Progenitor cell of endocrine pancreas (in vitro differentiated cells): ENCODE measurements at regions not wholly inside any gene's neighbourhood (a gene's known extent, or its start where the extent isn't known, plus 50 kb on each side); places are given as distances from the start of the nearest gene placed in this dataset.

Source experiments
- DNase-seq: peaks from one replicate; pipeline ENCODE4 v3.0.0; 2021; ENCODE audit warnings: low spot score; ENCODE audit not compliant: unreplicated experiment
- H3K27ac Mint-ChIP-seq: 2 replicates; pipeline ENCODE4 v1.8.0; 2021; ENCODE audit warnings: mild to moderate bottlenecking, moderate library complexity, mixed read lengths
- H3K27me3 Mint-ChIP-seq: 2 replicates; pipeline ENCODE4 v1.8.0; 2021; ENCODE audit warnings: mixed read lengths
- H3K36me3 Mint-ChIP-seq: 2 replicates; pipeline ENCODE4 v1.8.0; 2022; ENCODE audit warnings: mixed read lengths; ENCODE audit not compliant: insufficient read depth
- H3K4me1 Mint-ChIP-seq: 2 replicates; pipeline ENCODE4 v1.8.0; 2021; ENCODE audit warnings: low read depth, mixed read lengths
- H3K4me3 Mint-ChIP-seq: 2 replicates; pipeline ENCODE4 v1.8.0; 2021; ENCODE audit warnings: low read depth, mild to moderate bottlenecking, moderate library complexity, mixed read lengths
- H3K9me3 Mint-ChIP-seq: 2 replicates; pipeline ENCODE4 v1.8.0; 2021; ENCODE audit warnings: low read depth, mixed read lengths
- CTCF ChIP-seq: fragments of 200-600 bp; sonication (generic); IDR thresholded peaks from one replicate; pipeline ENCODE4 v1.5.0; 2021; ENCODE audit warnings: antibody characterized with exemption, mild to moderate bottlenecking; ENCODE audit not compliant: unreplicated experiment

GRCh38 chr3:22885039-22885438 lies 318.1 kb upstream of the UBE2E2 start:
- DNase-seq: no peak
- no peak for TF ChIP-seq CTCF

GRCh38 chr3:22885574-22886341 lies 317.4 kb upstream of the UBE2E2 start:
- DNase-seq: no peak
- Mint-ChIP-seq H3K9me3 (no peaks in the 10 kb centered on the region), H3K36me3 (no peaks in the 10 kb centered on the region), H3K4me3 (no peak overlapping the region), H3K27ac (no peak overlapping the region), H3K4me1 (no peaks in the 10 kb centered on the region), H3K27me3 (no peaks in the 10 kb centered on the region)
- no peak for TF ChIP-seq CTCF

More at GRCh38 chr3:22885039-22885438, 318.1 kb upstream of the UBE2E2 start:
- H3K9me3 Mint-ChIP-seq: no peaks in the 10 kb centered on the region
- no peak overlapping the region for H3K4me3 Mint-ChIP-seq
- no peak overlapping the region for H3K27ac Mint-ChIP-seq
- H3K27me3 Mint-ChIP-seq: no peaks in the 10 kb centered on the region
- H3K36me3 Mint-ChIP-seq: no peaks in the 10 kb centered on the region
- H3K4me1 Mint-ChIP-seq: no peaks in the 10 kb centered on the region

GRCh38 chr3:22886439-22887068 lies 316.6 kb upstream of the UBE2E2 start:
- DNase-seq: no peak
- peak overlapping the region; percentile 27 for H3K27ac Mint-ChIP-seq
- TF ChIP-seq CTCF: no peak
- no peak overlapping the region for H3K4me3 Mint-ChIP-seq
- H3K36me3 Mint-ChIP-seq: no peaks in the 10 kb centered on the region
- no peaks in the 10 kb centered on the region for H3K9me3 Mint-ChIP-seq
- peaks cover 6% of the 10 kb centered on the region for H3K27me3 Mint-ChIP-seq
- H3K4me1 Mint-ChIP-seq: no peaks in the 10 kb centered on the region

- no peak for DNase-seq
- H3K4me1 Mint-ChIP-seq: no peaks in the 10 kb centered on the region
- H3K4me3 Mint-ChIP-seq: no peak overlapping the region
- H3K27ac Mint-ChIP-seq: no peak overlapping the region
- peaks cover 7% of the 10 kb centered on the region for H3K27me3 Mint-ChIP-seq
- peak; percentile 80 for TF ChIP-seq CTCF
- H3K9me3 Mint-ChIP-seq: no peaks in the 10 kb centered on the region
- no peaks in the 10 kb centered on the region for H3K36me3 Mint-ChIP-seq
Measured at GRCh38 chr3:22887664-22888291, 315.3 kb upstream of the UBE2E2 start.

- Mint-ChIP-seq H3K27me3 (peaks cover 10% of the 10 kb centered on the region), H3K4me3 (no peak overlapping the region), H3K27ac (no peak overlapping the region), H3K4me1 (no peaks in the 10 kb centered on the region), H3K36me3 (no peaks in the 10 kb centered on the region), H3K9me3 (no peaks in the 10 kb centered on the region)
- no peak for TF ChIP-seq CTCF
- DNase-seq: no peak
Measured at GRCh38 chr3:22893101-22893500, 310.0 kb upstream of the UBE2E2 start.
